K562 (cell line): ENCODE measurements at regions not wholly inside any gene's neighbourhood (a gene's known extent, or its start where the extent isn't known, plus 50 kb on each side); places are given as distances from the start of the nearest gene placed in this dataset.

ENCODE experiments used
- CCAR2 ChIP-seq: fragments of 200-400 bp; formaldehyde crosslinking; IDR thresholded peaks from 2 replicates; pipeline ENCODE4 v1.6.1; 2017; ENCODE audit warnings: mild to moderate bottlenecking, low read depth, low read length
- CEBPB ChIP-seq: fragments of 450-650 bp; IDR thresholded peaks from 2 replicates; pipeline ENCODE4 v1.6.1; 2016; ENCODE audit warnings: missing genetic modification characterization, missing compliant biosample characterization
- CREB5 ChIP-seq: fragments of 250-450 bp; sonication (Bioruptor Pico); IDR thresholded peaks from 2 replicates; pipeline ENCODE4 v1.5.0; 2020; ENCODE audit warnings: mild to moderate bottlenecking
- CSDE1 ChIP-seq, 2 experiments: fragments of 450-650 bp; IDR thresholded peaks; 2 replicates each; pipeline ENCODE4 v1.6.1; 2016; ENCODE audit warnings: mild to moderate bottlenecking in 1 of 2
- CXXC5 ChIP-seq: fragments of 250-450 bp; sonication (Bioruptor Pico); IDR thresholded peaks from 2 replicates; pipeline ENCODE4 v1.8.0; 2022; ENCODE audit warnings: inconsistent platforms, mild to moderate bottlenecking, moderate library complexity
- E2F5 ChIP-seq: sonication (generic); formaldehyde crosslinking; IDR thresholded peaks from 2 replicates; pipeline ENCODE4 v1.8.0; 2022; ENCODE audit warnings: mild to moderate bottlenecking, missing genetic modification reagents
- ELF4 ChIP-seq: fragments of 450-650 bp; formaldehyde crosslinking; IDR thresholded peaks from 2 replicates; pipeline ENCODE4 v1.4.0; 2022; ENCODE audit warnings: missing genetic modification characterization
- GTF2E2 ChIP-seq: fragments of 200-800 bp; sonication (Bioruptor generic); IDR thresholded peaks from 2 replicates; pipeline ENCODE4 v1.6.1; 2016; ENCODE audit warnings: missing genetic modification characterization, missing compliant biosample characterization
- HDAC2 ChIP-seq: fragments of 450-650 bp; IDR thresholded peaks from 2 replicates; pipeline ENCODE4 v1.6.1; 2016; ENCODE audit warnings: mild to moderate bottlenecking
- MCM2 ChIP-seq: fragments of 450-650 bp; IDR thresholded peaks from 2 replicates; pipeline ENCODE4 v1.6.1; 2017; ENCODE audit warnings: low read depth, mild to moderate bottlenecking
- SOX6 ChIP-seq: fragments of 450-650 bp; IDR thresholded peaks from 2 replicates; pipeline ENCODE4 v1.6.1; 2014; ENCODE audit warnings: mild to moderate bottlenecking
- SRSF3 ChIP-seq: fragments of 200-400 bp; formaldehyde crosslinking; IDR thresholded peaks from 2 replicates; pipeline ENCODE4 v1.6.1; 2016; ENCODE audit warnings: mild to moderate bottlenecking, low read length, moderate library complexity; ENCODE audit not compliant: insufficient read depth
- XRCC5 ChIP-seq: fragments of 200-400 bp; formaldehyde crosslinking; IDR thresholded peaks from 2 replicates; pipeline ENCODE4 v1.6.1; 2017; ENCODE audit warnings: low read depth, mild to moderate bottlenecking, low read length
- ZBED1 ChIP-seq: IDR thresholded peaks from 2 replicates; pipeline ENCODE4 v1.6.1; 2014
- ZC3H4 ChIP-seq: sonication (generic); formaldehyde crosslinking; IDR thresholded peaks from 2 replicates; pipeline ENCODE4 v1.9.0; 2021; ENCODE audit warnings: missing genetic modification reagents, borderline replicate concordance
- ZC3H8 ChIP-seq: fragments of 450-650 bp; IDR thresholded peaks from 2 replicates; pipeline ENCODE4 v1.6.1; 2017
- ZNF384 ChIP-seq: IDR thresholded peaks from 2 replicates; pipeline ENCODE4 v1.6.1; 2012; ENCODE audit warnings: low read depth, low read length, improper control_type of control experiment
- ZNF398 ChIP-seq: fragments of 250-450 bp; sonication (Bioruptor Pico); IDR thresholded peaks from 2 replicates; pipeline ENCODE4 v1.8.0; 2021; ENCODE audit warnings: moderate library complexity, mild to moderate bottlenecking, inconsistent platforms
- ZNF512 ChIP-seq: IDR thresholded peaks from 2 replicates; pipeline ENCODE4 v1.6.1; 2016; ENCODE audit warnings: missing genetic modification characterization, missing compliant biosample characterization
- ZNF655 ChIP-seq: fragments of 250-450 bp; sonication (Bioruptor Pico); IDR thresholded peaks from 2 replicates; pipeline ENCODE4 v1.5.0; 2021

GRCh38 chr3:152205097-152205593 is 63.6 kb upstream of the MBNL1 start (continued):
- TF ChIP-seq ZNF398 (CRISPR knock-in tag): no peak
- no peak for TF ChIP-seq ZC3H8
- no peak for TF ChIP-seq CXXC5 (CRISPR knock-in tag)
- TF ChIP-seq E2F5 (CRISPR knock-in tag): no peak
- TF ChIP-seq CCAR2: no peak
- no peak for TF ChIP-seq SRSF3
- TF ChIP-seq ZC3H4 (CRISPR knock-in tag): no peak
- TF ChIP-seq HDAC2: no peak
- TF ChIP-seq ZBED1: no peak
- no peak for TF ChIP-seq ZNF384
- TF ChIP-seq CEBPB (tag): no peak
- no peak; the same call in 1 of the 2 replicates for TF ChIP-seq SOX6
- peak; percentile 71; the same call in 1 of the 2 replicates for TF ChIP-seq GTF2E2 (tag)
- TF ChIP-seq XRCC5: no peak
- TF ChIP-seq CREB5 (CRISPR knock-in tag): no peak
- no peak for TF ChIP-seq MCM2
- no peak for TF ChIP-seq ZNF512 (tag)
- TF ChIP-seq ZNF655 (CRISPR knock-in tag): no peak
- TF ChIP-seq ELF4: no peak
- TF ChIP-seq CSDE1 (IDR thresholded peaks at IDR 0.05): no peak
